Activated B cell treated with CpG ODN at 0.5 μM for 24 hours (primary cell): ENCODE measurements at regions not wholly inside any gene's neighbourhood (a gene's known extent, or its start where the extent isn't known, plus 50 kb on each side); places are given as distances from the start of the nearest gene placed in this dataset.

ENCODE experiments used
- ATAC-seq: fragments of 200-7000 bp; cut with Tn5 transposase; one replicate; pipeline ENCODE4 v1.10.0; 2021; ENCODE audit warnings: low read depth, mild to moderate bottlenecking, moderate library complexity
- CTCF ChIA-PET: fragments of 350-600 bp; sonication (Branson Sonifier 250); formaldehyde crosslinking; loops from one replicate; lab custom pipeline; 2021; ENCODE audit warnings: antibody characterized with exemption; lab: Charles Lee
- POLR2A ChIA-PET: fragments of 350-600 bp; sonication (Branson Sonifier 250); formaldehyde crosslinking; loops from one replicate; lab custom pipeline; 2021; ENCODE audit warnings: antibody characterized with exemption; lab: Charles Lee
- DNase-seq: peaks from one replicate; pipeline ENCODE4 v3.0.0; 2022
- H3K27ac Mint-ChIP-seq: one replicate; pipeline ENCODE4 v1.8.0; 2020; ENCODE audit warnings: mixed read lengths
- H3K27me3 Mint-ChIP-seq: one replicate; pipeline ENCODE4 v1.8.0; 2021; ENCODE audit warnings: mixed read lengths
- H3K36me3 Mint-ChIP-seq: one replicate; pipeline ENCODE4 v1.8.0; 2021; ENCODE audit warnings: low read depth, mixed read lengths
- H3K4me1 Mint-ChIP-seq: one replicate; pipeline ENCODE4 v1.8.0; 2021; ENCODE audit warnings: mixed read lengths
- H3K4me3 Mint-ChIP-seq: one replicate; pipeline ENCODE4 v1.8.0; 2020; ENCODE audit warnings: mild to moderate bottlenecking, mixed read lengths
- H3K9me3 Mint-ChIP-seq: one replicate; pipeline ENCODE4 v1.8.0; 2020; ENCODE audit warnings: mixed read lengths
- intact Hi-C: fragments of 100-400 bp; cut with micrococcal nuclease; formaldehyde crosslinking; loops from one replicate; pipeline ENCODE4 v1.15.1; 2024
- TF ChIP-seq, protein P1 (sequence below): fragments of 200-600 bp; IDR thresholded peaks from one replicate; pipeline ENCODE4 v1.8.0; 2022; ENCODE audit warnings: antibody characterized with exemption, mild to moderate bottlenecking

DNA sequence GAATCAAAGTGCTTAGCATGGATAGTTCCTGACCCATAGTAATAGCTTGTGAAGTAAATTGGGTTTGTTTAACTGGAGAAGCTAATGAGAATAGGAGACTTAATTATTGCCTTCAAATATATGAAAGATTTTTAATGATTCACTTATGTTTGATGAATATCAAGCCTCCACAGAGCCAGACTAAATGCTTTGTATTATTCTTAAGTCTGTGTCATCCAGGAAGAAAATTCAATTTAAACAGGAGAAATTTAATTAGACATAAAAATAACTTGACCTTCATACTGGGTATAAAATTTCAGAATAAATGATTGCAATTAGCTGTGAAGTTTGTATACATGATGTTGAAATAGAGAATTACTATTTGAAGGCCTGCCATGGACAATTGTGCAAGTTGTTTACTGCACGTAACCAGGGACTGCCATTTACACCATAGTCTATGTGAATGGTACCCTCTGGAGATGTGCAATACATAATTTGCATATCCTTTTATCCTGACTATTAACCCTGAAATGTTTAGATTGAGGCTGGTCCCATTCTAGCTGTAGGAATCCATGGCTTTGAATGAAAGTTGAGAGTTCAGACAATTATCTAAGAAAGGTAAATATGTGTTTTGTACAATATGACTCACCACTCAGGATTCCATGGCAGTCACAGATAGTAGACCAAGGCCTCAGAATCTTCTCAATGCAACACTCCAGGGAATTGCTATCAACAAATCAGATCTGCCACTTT lies 133.5 kb upstream of the IL12B start:
- TF ChIP-seq, protein P1, sequence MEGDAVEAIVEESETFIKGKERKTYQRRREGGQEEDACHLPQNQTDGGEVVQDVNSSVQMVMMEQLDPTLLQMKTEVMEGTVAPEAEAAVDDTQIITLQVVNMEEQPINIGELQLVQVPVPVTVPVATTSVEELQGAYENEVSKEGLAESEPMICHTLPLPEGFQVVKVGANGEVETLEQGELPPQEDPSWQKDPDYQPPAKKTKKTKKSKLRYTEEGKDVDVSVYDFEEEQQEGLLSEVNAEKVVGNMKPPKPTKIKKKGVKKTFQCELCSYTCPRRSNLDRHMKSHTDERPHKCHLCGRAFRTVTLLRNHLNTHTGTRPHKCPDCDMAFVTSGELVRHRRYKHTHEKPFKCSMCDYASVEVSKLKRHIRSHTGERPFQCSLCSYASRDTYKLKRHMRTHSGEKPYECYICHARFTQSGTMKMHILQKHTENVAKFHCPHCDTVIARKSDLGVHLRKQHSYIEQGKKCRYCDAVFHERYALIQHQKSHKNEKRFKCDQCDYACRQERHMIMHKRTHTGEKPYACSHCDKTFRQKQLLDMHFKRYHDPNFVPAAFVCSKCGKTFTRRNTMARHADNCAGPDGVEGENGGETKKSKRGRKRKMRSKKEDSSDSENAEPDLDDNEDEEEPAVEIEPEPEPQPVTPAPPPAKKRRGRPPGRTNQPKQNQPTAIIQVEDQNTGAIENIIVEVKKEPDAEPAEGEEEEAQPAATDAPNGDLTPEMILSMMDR = no peak
- CTCF ChIA-PET = no interaction called here

DNA sequence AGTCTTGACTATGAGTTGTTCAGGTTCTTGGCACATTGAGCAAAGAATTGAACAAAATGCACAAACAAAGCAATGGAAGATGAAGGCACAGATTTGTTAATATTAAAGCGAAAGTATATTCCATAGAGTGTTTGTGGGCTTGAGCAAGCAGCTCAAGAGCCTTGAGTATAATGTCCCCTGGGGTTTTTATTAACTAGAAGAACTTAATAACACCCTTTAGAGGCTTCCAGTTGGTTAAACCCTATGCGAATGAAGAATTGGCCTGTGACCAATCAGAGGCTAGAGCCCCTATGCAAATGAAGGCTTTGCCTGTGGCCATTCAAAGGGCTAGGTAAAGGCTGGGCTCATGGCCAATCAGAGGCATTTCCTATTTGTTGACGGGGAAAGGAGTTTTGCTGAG lies 135.3 kb upstream of the IL12B start:
- Mint-ChIP-seq H3K36me3 (no peaks in the 10 kb centered on the region), H3K9me3 (no peaks in the 10 kb centered on the region), H3K27me3 (no peaks in the 10 kb centered on the region), H3K27ac (no peak overlapping the region), H3K4me1 (peaks cover 19% of the 10 kb centered on the region), H3K4me3 (no peak overlapping the region)
- intact Hi-C loops = no loop called here
- ATAC-seq = no peak
- TF ChIP-seq, protein P1 = no peak
- DNase-seq = no peak
- CTCF ChIA-PET = no interaction called here
- POLR2A ChIA-PET = no interaction called here

More for the DNA sequence above, 133.5 kb upstream of the IL12B start:
- no peaks in the 10 kb centered on the region for H3K27me3 Mint-ChIP-seq
- no peaks in the 10 kb centered on the region for H3K9me3 Mint-ChIP-seq
- H3K4me1 Mint-ChIP-seq = peaks cover 24% of the 10 kb centered on the region
- intact Hi-C loops = no loop called here
- no peaks in the 10 kb centered on the region for H3K36me3 Mint-ChIP-seq
- POLR2A ChIA-PET = no interaction called here
- no peak overlapping the region for H3K4me3 Mint-ChIP-seq
- DNase-seq (no peak), ATAC-seq (no peak)
- no peak overlapping the region for H3K27ac Mint-ChIP-seq

DNA sequence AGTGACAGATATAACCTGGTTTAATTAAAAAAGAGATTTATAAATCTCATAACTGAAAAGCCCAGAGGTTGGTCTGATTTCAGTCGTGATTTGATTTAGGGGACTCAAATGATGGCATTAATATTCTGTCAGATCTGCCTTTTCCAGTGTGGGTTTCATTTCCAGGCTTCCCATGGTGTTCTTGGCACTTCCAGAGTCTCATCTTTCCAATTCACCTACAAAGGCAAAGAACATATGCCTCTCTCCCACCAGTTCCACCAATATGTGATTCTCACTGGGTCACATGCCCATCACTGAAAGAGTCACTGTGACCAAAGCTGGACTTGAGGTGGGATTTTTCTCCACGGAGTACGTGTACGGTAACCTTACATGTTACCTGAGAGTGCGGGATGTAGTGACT lies 137.4 kb upstream of the IL12B start:
- intact Hi-C loops = no loop called here

DNA sequence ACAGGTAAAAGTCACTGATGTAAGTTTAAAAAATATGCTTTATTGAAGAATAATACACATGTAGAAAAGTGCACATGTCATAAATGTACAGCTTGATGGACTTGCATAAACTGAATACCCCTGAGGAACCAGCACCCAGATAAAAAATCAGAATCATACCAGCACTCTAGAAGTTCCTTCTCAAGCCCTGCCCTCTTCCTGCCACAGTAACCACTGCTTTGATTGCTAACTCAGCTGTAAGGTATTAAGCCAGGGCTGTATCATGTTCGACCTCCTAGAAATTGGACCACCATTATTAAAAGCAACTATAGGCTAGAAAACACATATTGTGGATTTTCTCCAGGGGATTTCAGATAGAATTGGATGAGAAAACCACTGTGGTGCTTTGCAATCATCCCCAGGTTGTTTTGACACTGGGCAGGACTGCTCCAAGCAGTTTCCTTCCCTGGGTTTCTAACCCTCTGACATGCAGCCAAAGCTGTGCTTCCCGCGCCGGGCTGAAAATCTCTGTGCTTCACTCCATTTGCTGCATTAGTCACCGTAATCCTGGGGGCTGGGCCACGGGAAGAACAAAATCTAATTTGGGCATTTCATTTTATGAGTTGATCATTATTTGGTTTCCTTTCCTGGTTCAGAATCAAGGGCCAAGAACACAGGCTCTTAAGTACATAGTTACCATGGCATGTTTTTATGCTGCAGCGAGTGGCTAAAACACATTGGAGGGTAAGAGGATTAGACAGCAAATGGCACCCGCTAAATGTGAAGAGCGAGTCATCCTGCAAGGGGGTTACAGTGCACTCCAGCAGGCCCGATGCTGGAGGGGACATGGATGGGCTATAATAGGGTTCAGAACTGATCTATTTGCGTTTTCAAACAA lies 139.4 kb upstream of the IL12B start:
- Mint-ChIP-seq H3K9me3 (peaks cover 6% of the 10 kb centered on the region), H3K27me3 (no peaks in the 10 kb centered on the region), H3K36me3 (peaks cover 6% of the 10 kb centered on the region), H3K4me1 (peaks cover 16% of the 10 kb centered on the region), H3K4me3 (no peak overlapping the region), H3K27ac (no peak overlapping the region)
- ChIA-PET CTCF (no interaction called here), POLR2A (interaction anchor here (1.0 to 1.5 kb wide), 2 partner anchors 10 to 13 kb away, joined by 3 read pairs; no protein-coding TSS in a partner anchor)
- peak; percentile 76 for ATAC-seq
- no peak for DNase-seq
- TF ChIP-seq, protein P1 = no peak
- intact Hi-C loops = no loop called here

More for the DNA sequence above, 137.4 kb upstream of the IL12B start:
- H3K36me3 Mint-ChIP-seq = no peaks in the 10 kb centered on the region
- DNase-seq (no peak), ATAC-seq (no peak)
- TF ChIP-seq, protein P1 = no peak
- H3K27me3 Mint-ChIP-seq = no peaks in the 10 kb centered on the region
- POLR2A ChIA-PET = no interaction called here
- CTCF ChIA-PET = no interaction called here
- no peak overlapping the region for H3K4me3 Mint-ChIP-seq
- H3K27ac Mint-ChIP-seq = no peak overlapping the region
- H3K9me3 Mint-ChIP-seq = no peaks in the 10 kb centered on the region
- H3K4me1 Mint-ChIP-seq = peaks cover 16% of the 10 kb centered on the region

DNA sequence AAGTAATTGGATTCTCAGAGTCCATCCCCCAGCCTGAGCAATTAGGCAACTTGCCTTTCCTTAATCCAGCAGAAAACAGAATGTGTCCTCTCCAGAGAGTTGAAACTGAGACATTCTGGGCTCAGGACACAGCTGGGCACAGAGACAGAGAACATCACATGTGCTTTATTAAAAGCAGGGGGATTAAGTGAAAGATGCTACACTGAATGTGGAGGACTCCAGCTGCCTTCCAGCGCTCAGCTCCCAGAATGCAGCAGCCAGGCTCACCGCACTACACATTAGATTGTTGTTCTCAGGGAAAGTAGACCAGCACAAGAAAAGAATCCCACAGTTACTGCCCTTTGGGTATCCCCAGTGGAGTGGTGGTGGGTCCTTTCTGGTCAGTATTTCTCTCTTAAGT lies 141.6 kb upstream of the IL12B start:
- Mint-ChIP-seq H3K4me1 (peaks cover 16% of the 10 kb centered on the region), H3K27ac (no peak overlapping the region), H3K27me3 (no peaks in the 10 kb centered on the region), H3K4me3 (no peak overlapping the region), H3K36me3 (peaks cover 11% of the 10 kb centered on the region), H3K9me3 (peaks cover 22% of the 10 kb centered on the region)
- no peak for DNase-seq
- ChIA-PET POLR2A (no interaction called here), CTCF (no interaction called here)
- TF ChIP-seq, protein P1 = no peak
- intact Hi-C loops = no loop called here
- ATAC-seq = no peak
